ENCODE measurements at regions not wholly inside any gene's neighbourhood (a gene's known extent, or its start where the extent isn't known, plus 50 kb on each side); places are given as distances from the start of the nearest gene placed in this dataset.

DNA sequence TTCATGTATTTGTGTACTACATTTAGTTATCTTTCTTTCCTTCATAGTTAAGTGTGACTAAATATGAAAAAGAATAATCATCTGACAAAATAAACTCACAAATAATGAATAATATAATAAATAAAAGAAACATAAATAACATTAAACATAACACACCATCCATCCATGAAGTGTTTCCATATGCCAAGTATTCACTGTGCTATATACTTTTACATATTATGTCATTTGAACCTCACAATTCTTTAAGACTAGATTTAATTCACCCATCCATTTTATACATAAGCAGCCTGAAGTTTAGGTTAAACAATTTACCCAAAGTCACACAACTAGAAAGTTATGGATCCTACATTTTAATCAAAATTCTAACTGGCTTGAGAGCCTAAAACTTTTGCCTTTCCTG, 549.4 kb upstream of the HS3ST5 start:
- Histone ChIP-seq H3K4ac (ENCODE audit: low read depth, low read length) (no peak overlapping the region), H3K9ac (ENCODE audit: low read length) (no peak overlapping the region)

DNA sequence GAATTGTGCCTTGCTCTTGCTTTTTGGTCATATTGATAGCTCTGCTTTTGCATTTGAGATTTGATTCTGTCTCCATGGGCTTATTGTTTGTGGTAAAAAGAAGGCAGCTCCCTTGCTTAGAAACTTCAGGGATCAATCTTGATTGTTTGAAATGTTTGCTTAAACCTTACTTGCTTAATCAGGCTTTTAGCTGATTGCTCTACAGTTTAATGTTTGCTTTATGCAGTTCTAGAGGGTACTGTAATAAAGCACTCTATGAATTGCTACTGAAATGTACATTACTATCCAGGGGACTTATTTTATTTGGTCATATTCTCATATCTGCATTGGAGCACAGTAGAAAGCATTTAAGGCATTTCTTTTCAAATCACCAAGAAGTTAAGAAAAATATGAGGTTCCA, 545.4 kb upstream of the HS3ST5 start:
- Histone ChIP-seq H3K9ac (ENCODE audit: low read length) (no peak overlapping the region), H2BK120ac (ENCODE audit: low read depth, low read length) (no peak overlapping the region), H3K4ac (ENCODE audit: low read depth, low read length) (no peak overlapping the region), H3K23ac (ENCODE audit: low read length) (no peak overlapping the region), H3K36me3 (ENCODE audit: control insufficient read depth, insufficient read depth, low read length) (no peaks in the 10 kb centered on the region), H3K4me3 (ENCODE audit: low read length) (no peak overlapping the region), H3K79me2 (ENCODE audit: control insufficient read depth, insufficient read depth, low read length) (no peaks in the 10 kb centered on the region), H3K4me2 (ENCODE audit: low read length) (no peak overlapping the region), H2BK5ac (ENCODE audit: low read length) (no peak overlapping the region), H3K56ac (ENCODE audit: low read length) (no peak overlapping the region), H4K8ac (ENCODE audit: low read depth, low read length) (no peak overlapping the region), H3K27me3 (ENCODE audit: insufficient read depth, low read length, poor library complexity) (no peaks in the 10 kb centered on the region), H2BK15ac (replicated peaks; ENCODE audit: low read depth) (no peak overlapping the region), H2AK5ac (ENCODE audit: low read length) (no peak overlapping the region), H4K5ac (ENCODE audit: low read length) (no peak overlapping the region), H3K18ac (ENCODE audit: low read length) (no peak overlapping the region), H3K79me1 (ENCODE audit: low read length) (no peaks in the 10 kb centered on the region), H3K27ac (ENCODE audit: low read depth, low read length) (no peak overlapping the region), H3K4me1 (ENCODE audit: control insufficient read depth, low read depth, low read length) (no peaks in the 10 kb centered on the region)
- DNase-seq, result no peak

More for the DNA sequence above, 549.4 kb upstream of the HS3ST5 start:
- H3K4me3 ChIP-seq (ENCODE audit: low read length), result no peak overlapping the region
- H4K5ac ChIP-seq (ENCODE audit: low read length), result no peak overlapping the region
- no peaks in the 10 kb centered on the region for H3K36me3 ChIP-seq (ENCODE audit: control insufficient read depth, insufficient read depth, low read length)
- no peak overlapping the region for H3K56ac ChIP-seq (ENCODE audit: low read length)
- H3K23ac ChIP-seq (ENCODE audit: low read length), result no peak overlapping the region
- no peaks in the 10 kb centered on the region for H3K79me2 ChIP-seq (ENCODE audit: control insufficient read depth, insufficient read depth, low read length)
- H2BK120ac ChIP-seq (ENCODE audit: low read depth, low read length), result no peak overlapping the region
- no peaks in the 10 kb centered on the region for H3K79me1 ChIP-seq (ENCODE audit: low read length)
- H3K18ac ChIP-seq (ENCODE audit: low read length), result no peak overlapping the region
- no peak overlapping the region for H2BK15ac ChIP-seq (replicated peaks; ENCODE audit: low read depth)
- H4K8ac ChIP-seq (ENCODE audit: low read depth, low read length), result no peak overlapping the region
- no peak for DNase-seq
- no peak overlapping the region for H3K4me2 ChIP-seq (ENCODE audit: low read length)
- H2BK5ac ChIP-seq (ENCODE audit: low read length), result no peak overlapping the region
- H3K27me3 ChIP-seq (ENCODE audit: insufficient read depth, low read length, poor library complexity), result no peaks in the 10 kb centered on the region
- no peak overlapping the region for H2AK5ac ChIP-seq (ENCODE audit: low read length)
- no peak overlapping the region for H3K27ac ChIP-seq (ENCODE audit: low read depth, low read length)
- no peaks in the 10 kb centered on the region for H3K4me1 ChIP-seq (ENCODE audit: control insufficient read depth, low read depth, low read length)

DNA sequence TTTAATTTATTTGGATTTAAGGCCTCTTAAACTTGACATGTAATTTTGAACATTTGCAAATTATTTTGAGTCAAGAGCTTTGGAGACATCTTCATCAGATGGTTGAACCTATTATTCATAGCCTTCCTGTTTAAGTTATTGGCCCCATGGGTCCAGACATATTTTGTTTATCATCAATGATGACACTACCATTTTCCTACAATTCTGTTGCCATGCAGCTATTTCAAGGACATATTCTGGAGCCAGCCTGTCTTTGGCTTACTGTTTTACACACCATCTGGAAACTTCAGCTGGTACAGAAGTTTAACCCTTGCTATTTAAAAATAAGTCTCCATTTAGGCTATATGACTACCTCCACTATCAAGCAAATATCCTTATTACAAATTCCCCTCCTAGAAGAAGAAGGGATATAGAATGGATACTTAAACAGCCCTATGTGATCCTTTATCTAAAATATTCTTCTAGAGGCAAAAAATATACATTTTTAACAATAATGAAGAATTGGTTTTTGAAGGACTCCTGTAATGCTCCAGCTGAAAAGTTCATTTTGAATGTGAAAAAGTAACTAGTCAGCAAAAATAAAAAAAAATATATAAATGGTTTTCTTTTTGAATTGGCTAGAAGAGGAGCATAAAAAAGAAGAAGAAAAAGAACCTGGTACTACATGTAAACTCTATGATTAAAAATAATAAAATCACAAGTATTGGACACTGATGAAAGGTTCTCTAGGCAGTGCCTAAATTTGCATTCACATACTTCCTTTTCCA, 544.0 kb upstream of the HS3ST5 start:
- H4K5ac ChIP-seq (ENCODE audit: low read length), result no peak overlapping the region
- H2BK120ac ChIP-seq (ENCODE audit: low read depth, low read length), result no peak overlapping the region
- H3K27ac ChIP-seq (ENCODE audit: low read depth, low read length), result no peak overlapping the region
- H3K23ac ChIP-seq (ENCODE audit: low read length), result no peak overlapping the region
- no peak overlapping the region for H3K18ac ChIP-seq (ENCODE audit: low read length)
- no peak overlapping the region for H3K56ac ChIP-seq (ENCODE audit: low read length)
- no peak for DNase-seq
- H3K27me3 ChIP-seq (ENCODE audit: insufficient read depth, low read length, poor library complexity), result no peaks in the 10 kb centered on the region
- H2BK15ac ChIP-seq (replicated peaks; ENCODE audit: low read depth), result no peak overlapping the region
- no peak overlapping the region for H4K8ac ChIP-seq (ENCODE audit: low read depth, low read length)
- no peaks in the 10 kb centered on the region for H3K36me3 ChIP-seq (ENCODE audit: control insufficient read depth, insufficient read depth, low read length)
- no peaks in the 10 kb centered on the region for H3K4me1 ChIP-seq (ENCODE audit: control insufficient read depth, low read depth, low read length)
- H2BK5ac ChIP-seq (ENCODE audit: low read length), result no peak overlapping the region
- no peak overlapping the region for H3K4me3 ChIP-seq (ENCODE audit: low read length)
- no peak overlapping the region for H2AK5ac ChIP-seq (ENCODE audit: low read length)
- no peak overlapping the region for H3K4me2 ChIP-seq (ENCODE audit: low read length)
- H3K79me1 ChIP-seq (ENCODE audit: low read length), result no peaks in the 10 kb centered on the region
- no peak overlapping the region for H3K9ac ChIP-seq (ENCODE audit: low read length)
- no peak overlapping the region for H3K4ac ChIP-seq (ENCODE audit: low read depth, low read length)
- no peaks in the 10 kb centered on the region for H3K79me2 ChIP-seq (ENCODE audit: control insufficient read depth, insufficient read depth, low read length)

GRCh38 chr6:114879693-114880092, 536.9 kb upstream of the HS3ST5 start:
- no peaks in the 10 kb centered on the region for H3K36me3 ChIP-seq (ENCODE audit: control insufficient read depth, insufficient read depth, low read length)
- no peak overlapping the region for H3K23ac ChIP-seq (ENCODE audit: low read length)
- H2BK15ac ChIP-seq (replicated peaks; ENCODE audit: low read depth), result no peak overlapping the region
- no peak for DNase-seq
- no peak overlapping the region for H2AK5ac ChIP-seq (ENCODE audit: low read length)
- no peaks in the 10 kb centered on the region for H3K27me3 ChIP-seq (ENCODE audit: insufficient read depth, low read length, poor library complexity)
- no peak overlapping the region for H4K8ac ChIP-seq (ENCODE audit: low read depth, low read length)
- no peak overlapping the region for H2BK5ac ChIP-seq (ENCODE audit: low read length)
- H3K79me2 ChIP-seq (ENCODE audit: control insufficient read depth, insufficient read depth, low read length), result no peaks in the 10 kb centered on the region
- no peak overlapping the region for H3K4me2 ChIP-seq (ENCODE audit: low read length)
- no peak overlapping the region for H3K18ac ChIP-seq (ENCODE audit: low read length)
- no peak overlapping the region for H3K27ac ChIP-seq (ENCODE audit: low read depth, low read length)
- no peaks in the 10 kb centered on the region for H3K79me1 ChIP-seq (ENCODE audit: low read length)
- no peak overlapping the region for H2BK120ac ChIP-seq (ENCODE audit: low read depth, low read length)
- no peak overlapping the region for H3K4me3 ChIP-seq (ENCODE audit: low read length)
- H3K4me1 ChIP-seq (ENCODE audit: control insufficient read depth, low read depth, low read length), result no peaks in the 10 kb centered on the region
- H3K9ac ChIP-seq (ENCODE audit: low read length), result no peak overlapping the region
- no peak overlapping the region for H4K5ac ChIP-seq (ENCODE audit: low read length)
- H3K56ac ChIP-seq (ENCODE audit: low read length), result no peak overlapping the region
- H3K4ac ChIP-seq (ENCODE audit: low read depth, low read length), result no peak overlapping the region

DNA sequence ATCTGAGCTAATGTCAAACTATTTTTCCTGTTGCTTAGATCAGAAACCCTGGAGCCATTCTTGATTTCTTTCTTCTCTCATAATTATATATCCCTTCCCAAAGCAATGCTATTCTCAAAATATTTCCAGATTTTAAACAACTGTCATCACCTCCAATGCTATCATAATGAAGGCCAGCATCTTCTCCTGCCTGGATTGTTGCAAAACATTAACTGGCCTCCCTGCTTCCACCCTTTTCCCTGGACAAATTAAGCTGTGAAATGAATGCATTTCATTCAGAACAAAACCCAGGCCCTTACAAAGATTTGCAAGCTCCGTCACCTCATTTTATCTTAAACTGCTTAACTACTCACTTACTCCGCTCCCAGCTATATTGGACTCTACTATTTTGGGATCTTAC, 535.3 kb upstream of the HS3ST5 start:
- no peak overlapping the region for H3K9ac ChIP-seq (ENCODE audit: low read length)
- H2BK120ac ChIP-seq (ENCODE audit: low read depth, low read length), result no peak overlapping the region
- no peak overlapping the region for H3K27ac ChIP-seq (ENCODE audit: low read depth, low read length)
- H4K8ac ChIP-seq (ENCODE audit: low read depth, low read length), result no peak overlapping the region
- H3K4me3 ChIP-seq (ENCODE audit: low read length), result no peak overlapping the region
- no peak overlapping the region for H3K56ac ChIP-seq (ENCODE audit: low read length)
- H3K18ac ChIP-seq (ENCODE audit: low read length), result no peak overlapping the region
- H3K4me2 ChIP-seq (ENCODE audit: low read length), result no peak overlapping the region
- H3K79me1 ChIP-seq (ENCODE audit: low read length), result no peaks in the 10 kb centered on the region
- no peaks in the 10 kb centered on the region for H3K4me1 ChIP-seq (ENCODE audit: control insufficient read depth, low read depth, low read length)
- H2BK5ac ChIP-seq (ENCODE audit: low read length), result no peak overlapping the region
- no peaks in the 10 kb centered on the region for H3K79me2 ChIP-seq (ENCODE audit: control insufficient read depth, insufficient read depth, low read length)
- no peak for DNase-seq
- H3K27me3 ChIP-seq (ENCODE audit: insufficient read depth, low read length, poor library complexity), result no peaks in the 10 kb centered on the region
- no peak overlapping the region for H3K4ac ChIP-seq (ENCODE audit: low read depth, low read length)
- no peak overlapping the region for H3K23ac ChIP-seq (ENCODE audit: low read length)
- WGBS (ENCODE audit: extremely low coverage, insufficient coverage, low lambda C conversion rate), result no CpG with 5 or more reads among the region's 2 CpGs
- H3K36me3 ChIP-seq (ENCODE audit: control insufficient read depth, insufficient read depth, low read length), result no peaks in the 10 kb centered on the region
- H2BK15ac ChIP-seq (replicated peaks; ENCODE audit: low read depth), result no peak overlapping the region
- no peak overlapping the region for H4K5ac ChIP-seq (ENCODE audit: low read length)
- no peak overlapping the region for H2AK5ac ChIP-seq (ENCODE audit: low read length)

- H3K4me2 ChIP-seq (ENCODE audit: low read length), result no peak overlapping the region
- no peak overlapping the region for H3K27ac ChIP-seq (ENCODE audit: low read depth, low read length)
- no peak overlapping the region for H3K9ac ChIP-seq (ENCODE audit: low read length)
- no peak for DNase-seq
- no peaks in the 10 kb centered on the region for H3K79me2 ChIP-seq (ENCODE audit: control insufficient read depth, insufficient read depth, low read length)
- no peak overlapping the region for H2BK120ac ChIP-seq (ENCODE audit: low read depth, low read length)
- no peak overlapping the region for H3K23ac ChIP-seq (ENCODE audit: low read length)
- no peak overlapping the region for H2BK15ac ChIP-seq (replicated peaks; ENCODE audit: low read depth)
- no peak overlapping the region for H2BK5ac ChIP-seq (ENCODE audit: low read length)
- no peaks in the 10 kb centered on the region for H3K27me3 ChIP-seq (ENCODE audit: insufficient read depth, low read length, poor library complexity)
- WGBS (ENCODE audit: extremely low coverage, insufficient coverage, low lambda C conversion rate), result no CpG with 5 or more reads among the region's 4 CpGs
- no peaks in the 10 kb centered on the region for H3K79me1 ChIP-seq (ENCODE audit: low read length)
- no peaks in the 10 kb centered on the region for H3K36me3 ChIP-seq (ENCODE audit: control insufficient read depth, insufficient read depth, low read length)
- H4K8ac ChIP-seq (ENCODE audit: low read depth, low read length), result no peak overlapping the region
- H3K4ac ChIP-seq (ENCODE audit: low read depth, low read length), result no peak overlapping the region
- no peak overlapping the region for H3K18ac ChIP-seq (ENCODE audit: low read length)
- H3K4me3 ChIP-seq (ENCODE audit: low read length), result no peak overlapping the region
- H3K56ac ChIP-seq (ENCODE audit: low read length), result no peak overlapping the region
- H4K5ac ChIP-seq (ENCODE audit: low read length), result no peak overlapping the region
- H3K4me1 ChIP-seq (ENCODE audit: control insufficient read depth, low read depth, low read length), result no peaks in the 10 kb centered on the region
- H2AK5ac ChIP-seq (ENCODE audit: low read length), result no peak overlapping the region
Measured at GRCh38 chr6:114874410-114874809, 531.6 kb upstream of the HS3ST5 start.

Data from mesendoderm (in vitro differentiated cells).